Erythroblast (primary cell): ENCODE measurements at regions not wholly inside any gene's neighbourhood (a gene's known extent, or its start where the extent isn't known, plus 50 kb on each side); places are given as distances from the start of the nearest gene placed in this dataset.

Experiments used
- GATA1 ChIP-seq: IDR thresholded peaks from 2 replicates; pipeline ENCODE4 v1.6.1; 2011; ENCODE audit warnings: low read depth, mild to moderate bottlenecking, control low read depth, low read length, moderate library complexity
- POLR2A ChIP-seq: IDR thresholded peaks from 2 replicates; pipeline ENCODE4 v1.6.1; 2011; ENCODE audit warnings: mild to moderate bottlenecking, low read length

DNA sequence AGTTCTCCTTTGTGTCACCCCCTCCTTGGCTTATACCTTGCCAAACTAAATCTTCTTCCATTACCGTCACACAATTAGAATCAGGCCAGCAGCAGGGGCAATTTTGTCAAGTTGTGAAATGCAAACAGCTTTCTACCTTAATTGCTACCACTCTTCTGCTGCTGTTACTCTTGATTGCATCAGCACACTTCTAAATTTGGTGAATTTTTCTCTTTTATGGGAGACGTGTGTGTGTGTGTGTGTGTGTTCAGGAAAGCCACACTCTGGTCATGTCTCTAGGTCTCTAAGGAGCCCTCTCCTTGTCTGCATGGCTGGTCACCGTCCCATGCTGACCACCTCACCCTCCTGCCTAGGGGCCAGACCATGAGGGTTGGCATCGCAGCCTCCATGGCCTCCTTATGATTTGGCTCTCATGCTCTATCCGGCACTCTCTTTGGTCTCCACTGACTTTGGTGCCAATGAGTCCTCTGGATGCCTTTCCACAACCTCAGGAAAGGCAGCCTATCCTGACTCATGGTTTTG lies 87.7 kb downstream of the GATA6 start:
- TF ChIP-seq POLR2A (no peak), GATA1 (no peak)
